ENCODE measurements at regions not wholly inside any gene's neighbourhood (a gene's known extent, or its start where the extent isn't known, plus 50 kb on each side); places are given as distances from the start of the nearest gene placed in this dataset.

DNA sequence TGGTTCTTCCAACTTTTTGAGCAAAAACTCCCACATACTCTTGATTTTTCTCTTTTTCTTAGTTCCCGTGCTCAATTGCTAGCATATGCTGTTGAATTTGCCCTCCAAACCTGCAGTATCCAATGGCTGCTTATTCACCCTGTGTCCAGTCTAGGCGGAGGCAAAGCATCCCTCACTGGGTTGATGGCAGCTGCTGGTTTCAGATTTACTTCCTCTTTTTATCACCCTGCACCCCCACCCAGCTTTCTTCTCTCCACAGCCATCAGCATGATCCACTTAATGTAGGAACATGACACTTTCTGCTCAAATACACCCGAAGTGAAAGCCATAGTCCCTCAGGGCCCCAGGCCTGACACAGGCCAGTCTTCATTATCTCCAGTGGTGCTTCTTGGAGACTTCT lies 87.6 kb upstream of the ADARB2 start:
- TF ChIP-seq, protein P1, sequence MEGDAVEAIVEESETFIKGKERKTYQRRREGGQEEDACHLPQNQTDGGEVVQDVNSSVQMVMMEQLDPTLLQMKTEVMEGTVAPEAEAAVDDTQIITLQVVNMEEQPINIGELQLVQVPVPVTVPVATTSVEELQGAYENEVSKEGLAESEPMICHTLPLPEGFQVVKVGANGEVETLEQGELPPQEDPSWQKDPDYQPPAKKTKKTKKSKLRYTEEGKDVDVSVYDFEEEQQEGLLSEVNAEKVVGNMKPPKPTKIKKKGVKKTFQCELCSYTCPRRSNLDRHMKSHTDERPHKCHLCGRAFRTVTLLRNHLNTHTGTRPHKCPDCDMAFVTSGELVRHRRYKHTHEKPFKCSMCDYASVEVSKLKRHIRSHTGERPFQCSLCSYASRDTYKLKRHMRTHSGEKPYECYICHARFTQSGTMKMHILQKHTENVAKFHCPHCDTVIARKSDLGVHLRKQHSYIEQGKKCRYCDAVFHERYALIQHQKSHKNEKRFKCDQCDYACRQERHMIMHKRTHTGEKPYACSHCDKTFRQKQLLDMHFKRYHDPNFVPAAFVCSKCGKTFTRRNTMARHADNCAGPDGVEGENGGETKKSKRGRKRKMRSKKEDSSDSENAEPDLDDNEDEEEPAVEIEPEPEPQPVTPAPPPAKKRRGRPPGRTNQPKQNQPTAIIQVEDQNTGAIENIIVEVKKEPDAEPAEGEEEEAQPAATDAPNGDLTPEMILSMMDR (conservative IDR thresholded peaks at IDR 0.05): no peak
- no peak for TF ChIP-seq ZFX (IDR thresholded peaks at IDR 0.05)

All from C4-2B (cell line).